ENCODE measurements at regions not wholly inside any gene's neighbourhood (a gene's known extent, or its start where the extent isn't known, plus 50 kb on each side); places are given as distances from the start of the nearest gene placed in this dataset.

DNA sequence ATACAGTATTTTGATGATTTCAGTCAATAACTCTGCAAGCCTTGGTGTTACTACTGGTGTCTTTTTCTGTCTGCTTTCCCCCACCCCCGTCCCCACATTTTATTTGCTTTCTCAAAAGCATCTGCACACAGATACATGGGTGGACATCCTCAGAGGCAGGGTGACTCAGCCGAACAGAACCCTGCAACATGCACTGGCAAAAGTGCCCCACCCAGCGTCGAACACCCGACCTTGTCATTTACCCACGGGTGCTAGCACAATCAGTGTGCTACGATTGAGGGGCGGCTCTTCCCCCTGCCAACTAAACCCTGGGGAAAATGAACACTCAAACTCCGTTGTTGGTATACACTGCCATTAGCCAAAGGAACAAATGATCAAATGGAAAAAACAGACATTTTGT lies 115.9 kb upstream of the NAA20 start:
- Histone ChIP-seq H3K27ac (ENCODE audit: low read depth, low read length) (no peak overlapping the region), H3K36me3 (ENCODE audit: control insufficient read depth, insufficient read depth, low read length) (no peaks in the 10 kb centered on the region), H3K9me3 (ENCODE audit: control insufficient read depth, insufficient read depth, low read length) (0 out of 2 replicates have a peak, but pooled peaks cover 2% of the 10 kb centered on the region), H3K9ac (ENCODE audit: low read depth, low read length) (no peak overlapping the region), H3K27me3 (ENCODE audit: control insufficient read depth, insufficient read depth, low read length) (no peaks in the 10 kb centered on the region), H3K4me3 (ENCODE audit: low read depth, low read length) (no peak overlapping the region), H3K4me1 (ENCODE audit: control insufficient read depth, insufficient read depth, low read length) (no peaks in the 10 kb centered on the region)

DNA sequence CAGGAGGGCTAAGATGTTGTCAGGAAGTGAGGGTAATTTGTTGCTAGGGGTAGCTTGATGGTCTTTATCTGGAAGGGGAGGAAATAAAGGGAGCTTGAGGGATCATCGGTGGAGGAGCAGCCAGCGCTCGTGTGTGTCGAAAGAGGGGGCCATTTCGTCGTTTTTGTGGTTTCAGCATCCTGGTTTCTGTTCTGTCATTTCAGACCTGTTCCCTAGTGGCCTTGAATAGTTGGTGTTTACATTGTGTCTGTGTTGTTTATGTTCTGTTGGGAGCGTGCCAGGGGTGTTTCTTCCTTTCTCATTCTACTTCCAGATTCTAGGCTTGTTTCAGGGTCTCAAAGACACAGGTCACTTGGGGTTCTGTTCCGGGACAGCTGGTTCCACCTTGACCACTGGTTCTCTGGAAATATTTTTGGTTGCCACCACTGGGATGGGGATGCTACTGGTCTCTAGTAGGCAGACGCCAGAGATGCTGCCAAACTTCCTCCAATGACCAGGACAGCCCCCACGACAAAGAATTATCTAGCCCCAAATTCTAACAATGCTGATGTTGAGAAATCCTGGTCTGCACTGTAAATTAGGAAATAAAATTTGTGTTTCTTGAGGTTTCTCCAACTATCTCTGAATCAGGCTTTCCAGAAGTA lies 113.9 kb upstream of the NAA20 start:
- Histone ChIP-seq H3K36me3 (ENCODE audit: control insufficient read depth, insufficient read depth, low read length) (no peaks in the 10 kb centered on the region), H3K9ac (ENCODE audit: low read depth, low read length) (no peak overlapping the region), H3K4me1 (ENCODE audit: control insufficient read depth, insufficient read depth, low read length) (no peaks in the 10 kb centered on the region), H3K9me3 (ENCODE audit: control insufficient read depth, insufficient read depth, low read length) (0 out of 2 replicates have a peak, but pooled peaks cover 2% of the 10 kb centered on the region), H3K27me3 (ENCODE audit: control insufficient read depth, insufficient read depth, low read length) (no peaks in the 10 kb centered on the region), H3K27ac (ENCODE audit: low read depth, low read length) (no peak overlapping the region), H3K4me3 (ENCODE audit: low read depth, low read length) (no peak overlapping the region)

GRCh38 chr20:19907326-19908056 lies 109.7 kb upstream of the NAA20 start:
- Histone ChIP-seq H3K36me3 (ENCODE audit: control insufficient read depth, insufficient read depth, low read length) (no peaks in the 10 kb centered on the region), H3K4me3 (ENCODE audit: low read depth, low read length) (no peak overlapping the region), H3K4me1 (ENCODE audit: control insufficient read depth, insufficient read depth, low read length) (no peaks in the 10 kb centered on the region)

DNA sequence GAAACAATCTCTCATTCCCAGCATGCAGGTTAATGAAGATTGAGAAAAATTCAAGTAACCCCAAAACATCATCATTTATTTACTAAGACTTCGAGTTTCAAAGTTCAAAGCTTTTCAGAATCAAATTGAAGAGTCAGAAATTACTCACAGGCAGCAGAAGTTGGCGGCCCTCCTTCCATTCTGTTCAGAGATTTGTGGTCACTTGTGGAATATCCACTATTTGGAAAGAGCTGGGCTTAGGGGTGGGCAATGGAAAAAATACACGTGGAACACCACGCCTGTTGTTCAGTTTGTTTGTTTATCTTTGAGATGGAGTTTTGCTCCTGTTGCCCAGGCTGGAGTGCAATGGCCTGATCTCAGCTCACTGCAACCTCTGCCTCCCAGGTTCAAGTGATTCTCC lies 108.6 kb upstream of the NAA20 start:
- no peak overlapping the region for H3K27ac ChIP-seq (ENCODE audit: low read depth, low read length)
- no peaks in the 10 kb centered on the region for H3K4me1 ChIP-seq (ENCODE audit: control insufficient read depth, insufficient read depth, low read length)
- H3K36me3 ChIP-seq (ENCODE audit: control insufficient read depth, insufficient read depth, low read length), result no peaks in the 10 kb centered on the region
- H3K27me3 ChIP-seq (ENCODE audit: control insufficient read depth, insufficient read depth, low read length), result no peaks in the 10 kb centered on the region
- H3K4me3 ChIP-seq (ENCODE audit: low read depth, low read length), result no peak overlapping the region
- H3K9me3 ChIP-seq (ENCODE audit: control insufficient read depth, insufficient read depth, low read length), result no peaks in the 10 kb centered on the region
- no peak overlapping the region for H3K9ac ChIP-seq (ENCODE audit: low read depth, low read length)

More at GRCh38 chr20:19907326-19908056, 109.7 kb upstream of the NAA20 start:
- Histone ChIP-seq H3K27ac (ENCODE audit: low read depth, low read length) (no peak overlapping the region), H3K9ac (ENCODE audit: low read depth, low read length) (no peak overlapping the region), H3K9me3 (ENCODE audit: control insufficient read depth, insufficient read depth, low read length) (no peaks in the 10 kb centered on the region), H3K27me3 (ENCODE audit: control insufficient read depth, insufficient read depth, low read length) (no peaks in the 10 kb centered on the region)

GRCh38 chr20:19909725-19910124 lies 107.4 kb upstream of the NAA20 start:
- Histone ChIP-seq H3K4me1 (ENCODE audit: control insufficient read depth, insufficient read depth, low read length) (no peaks in the 10 kb centered on the region), H3K27me3 (ENCODE audit: control insufficient read depth, insufficient read depth, low read length) (no peaks in the 10 kb centered on the region), H3K4me3 (ENCODE audit: low read depth, low read length) (no peak overlapping the region), H3K9ac (ENCODE audit: low read depth, low read length) (no peak overlapping the region), H3K36me3 (ENCODE audit: control insufficient read depth, insufficient read depth, low read length) (no peaks in the 10 kb centered on the region), H3K27ac (ENCODE audit: low read depth, low read length) (no peak overlapping the region), H3K9me3 (ENCODE audit: control insufficient read depth, insufficient read depth, low read length) (no peaks in the 10 kb centered on the region)

DNA sequence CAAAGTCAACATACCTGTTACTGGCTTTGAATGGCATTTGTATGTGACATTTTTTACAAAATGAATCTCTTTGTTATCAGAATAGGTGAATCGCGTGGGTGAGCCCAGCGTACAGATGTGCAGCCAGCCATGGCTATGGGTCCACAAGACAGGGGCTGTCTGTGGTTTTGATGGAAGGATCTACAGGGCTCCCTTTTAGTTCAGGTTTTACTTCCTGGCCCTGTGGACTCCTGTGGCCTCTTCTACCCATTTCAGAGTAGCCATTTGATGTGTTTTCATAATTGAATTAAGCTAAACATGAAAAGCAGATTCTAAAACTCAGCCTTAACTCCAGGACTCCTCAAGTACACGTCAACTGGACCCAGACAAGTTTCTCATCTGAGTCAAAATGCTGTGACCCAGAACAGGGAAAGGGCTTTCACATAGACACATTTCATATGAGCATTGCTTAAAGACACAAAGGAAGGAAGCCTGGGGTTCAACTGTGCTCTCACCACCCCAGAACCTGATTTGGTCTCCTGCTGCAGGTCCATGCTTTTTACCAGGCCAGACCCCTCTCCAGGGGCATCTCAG lies 105.3 kb upstream of the NAA20 start:
- Histone ChIP-seq H3K4me3 (ENCODE audit: low read depth, low read length) (no peak overlapping the region), H3K27me3 (ENCODE audit: control insufficient read depth, insufficient read depth, low read length) (no peaks in the 10 kb centered on the region), H3K9me3 (ENCODE audit: control insufficient read depth, insufficient read depth, low read length) (no peaks in the 10 kb centered on the region), H3K36me3 (ENCODE audit: control insufficient read depth, insufficient read depth, low read length) (no peaks in the 10 kb centered on the region), H3K4me1 (ENCODE audit: control insufficient read depth, insufficient read depth, low read length) (no peaks in the 10 kb centered on the region), H3K27ac (ENCODE audit: low read depth, low read length) (no peak overlapping the region), H3K9ac (ENCODE audit: low read depth, low read length) (no peak overlapping the region)

- H3K27ac ChIP-seq (ENCODE audit: low read depth, low read length), result no peak overlapping the region
- H3K36me3 ChIP-seq (ENCODE audit: control insufficient read depth, insufficient read depth, low read length), result no peaks in the 10 kb centered on the region
- H3K4me3 ChIP-seq (ENCODE audit: low read depth, low read length), result no peak overlapping the region
- no peak overlapping the region for H3K9ac ChIP-seq (ENCODE audit: low read depth, low read length)
- no peaks in the 10 kb centered on the region for H3K9me3 ChIP-seq (ENCODE audit: control insufficient read depth, insufficient read depth, low read length)
- no peaks in the 10 kb centered on the region for H3K27me3 ChIP-seq (ENCODE audit: control insufficient read depth, insufficient read depth, low read length)
- no peaks in the 10 kb centered on the region for H3K4me1 ChIP-seq (ENCODE audit: control insufficient read depth, insufficient read depth, low read length)
Measured at GRCh38 chr20:19913349-19913748, 103.8 kb upstream of the NAA20 start.

GRCh38 chr20:19913927-19914614 lies 103.1 kb upstream of the NAA20 start:
- Histone ChIP-seq H3K9me3 (ENCODE audit: control insufficient read depth, insufficient read depth, low read length) (no peaks in the 10 kb centered on the region), H3K27me3 (ENCODE audit: control insufficient read depth, insufficient read depth, low read length) (no peaks in the 10 kb centered on the region), H3K36me3 (ENCODE audit: control insufficient read depth, insufficient read depth, low read length) (no peaks in the 10 kb centered on the region), H3K4me3 (ENCODE audit: low read depth, low read length) (no peak overlapping the region), H3K27ac (ENCODE audit: low read depth, low read length) (no peak overlapping the region), H3K9ac (ENCODE audit: low read depth, low read length) (no peak overlapping the region), H3K4me1 (ENCODE audit: control insufficient read depth, insufficient read depth, low read length) (no peaks in the 10 kb centered on the region)

- Histone ChIP-seq H3K27ac (ENCODE audit: low read depth, low read length) (no peak overlapping the region), H3K4me1 (ENCODE audit: control insufficient read depth, insufficient read depth, low read length) (no peaks in the 10 kb centered on the region), H3K9ac (ENCODE audit: low read depth, low read length) (no peak overlapping the region), H3K9me3 (ENCODE audit: control insufficient read depth, insufficient read depth, low read length) (no peaks in the 10 kb centered on the region), H3K36me3 (ENCODE audit: control insufficient read depth, insufficient read depth, low read length) (no peaks in the 10 kb centered on the region), H3K27me3 (ENCODE audit: control insufficient read depth, insufficient read depth, low read length) (no peaks in the 10 kb centered on the region), H3K4me3 (ENCODE audit: low read depth, low read length) (no peak overlapping the region)
Measured at GRCh38 chr20:19915111-19915798, 101.9 kb upstream of the NAA20 start.

GRCh38 chr20:19916531-19917485 lies 100.4 kb upstream of the NAA20 start:
- no peaks in the 10 kb centered on the region for H3K9me3 ChIP-seq (ENCODE audit: control insufficient read depth, insufficient read depth, low read length)
- no peaks in the 10 kb centered on the region for H3K4me1 ChIP-seq (ENCODE audit: control insufficient read depth, insufficient read depth, low read length)
- no peaks in the 10 kb centered on the region for H3K27me3 ChIP-seq (ENCODE audit: control insufficient read depth, insufficient read depth, low read length)
- no peak overlapping the region for H3K9ac ChIP-seq (ENCODE audit: low read depth, low read length)
- no peaks in the 10 kb centered on the region for H3K36me3 ChIP-seq (ENCODE audit: control insufficient read depth, insufficient read depth, low read length)
- H3K4me3 ChIP-seq (ENCODE audit: low read depth, low read length), result no peak overlapping the region
- H3K27ac ChIP-seq (ENCODE audit: low read depth, low read length), result no peak overlapping the region
